A673 (cell line): ENCODE measurements at regions not wholly inside any gene's neighbourhood (a gene's known extent, or its start where the extent isn't known, plus 50 kb on each side); places are given as distances from the start of the nearest gene placed in this dataset.

Experiments
- BruUV-seq: library from RNA; stranded (reverse); fragments of 400-500 nt; replicated peaks from 2 replicates; lab custom pipeline; 2021; lab: Mats Ljungman, UMichigan
- CTCF ChIA-PET: fragments of 300-600 bp; sonication (Branson Sonifier 250); formaldehyde crosslinking; loops from one replicate; lab custom pipeline; 2022; ENCODE audit warnings: antibody characterized with exemption; lab: Charles Lee
- POLR2A ChIA-PET: fragments of 300-600 bp; sonication (Branson Sonifier 250); formaldehyde crosslinking; loops from one replicate; lab custom pipeline; 2022; ENCODE audit warnings: antibody characterized with exemption; ENCODE audit not compliant: low non-redundant PET; lab: Charles Lee
- DNase-seq: peaks from one replicate; pipeline ENCODE4 v3.0.0-alpha.2; 2015; ENCODE audit warnings: low spot score
- H3K27ac ChIP-seq: fragments of 200-600 bp; sonication (generic); 2 replicates; pipeline ENCODE4 v1.5.1; 2016; ENCODE audit warnings: mixed run types, low read depth, mild to moderate bottlenecking, mixed read lengths, antibody characterized with exemption, low read length; ENCODE audit not compliant: poor library complexity, severe bottlenecking
- H3K27me3 ChIP-seq: fragments of 200-600 bp; sonication (generic); replicated peaks from 2 replicates; pipeline ENCODE4 v1.6.1; 2017; ENCODE audit warnings: mixed run types, low read depth, mild to moderate bottlenecking, mixed read lengths, antibody characterized with exemption, low read length; ENCODE audit not compliant: insufficient read depth, poor library complexity
- H3K36me3 ChIP-seq: fragments of 200-600 bp; sonication (generic); 2 replicates; pipeline ENCODE4 v1.6.1; 2016; ENCODE audit warnings: mixed run types, mild to moderate bottlenecking, mixed read lengths, antibody characterized with exemption, low read length; ENCODE audit not compliant: insufficient read depth, poor library complexity, severe bottlenecking
- H3K4me1 ChIP-seq: fragments of 200-600 bp; sonication (generic); 2 replicates; pipeline ENCODE4 v1.6.1; 2017; ENCODE audit warnings: mixed run types, mild to moderate bottlenecking, mixed read lengths, antibody characterized with exemption, low read length; ENCODE audit not compliant: insufficient read depth, poor library complexity, severe bottlenecking
- H3K4me3 ChIP-seq: fragments of 200-600 bp; sonication (generic); 2 replicates; pipeline ENCODE4 v1.5.1; 2016; ENCODE audit warnings: low read depth, mixed run types, mild to moderate bottlenecking, mixed read lengths, low read length; ENCODE audit not compliant: poor library complexity, severe bottlenecking
- H3K9me3 ChIP-seq: fragments of 200-600 bp; sonication (generic); 2 replicates; pipeline ENCODE4 v1.6.1; 2016; ENCODE audit warnings: mixed run types, low read depth, mild to moderate bottlenecking, mixed read lengths, antibody characterized with exemption, low read length; ENCODE audit not compliant: poor library complexity, severe bottlenecking
- EZH2 ChIP-seq: fragments of 200-600 bp; sonication (generic); IDR thresholded peaks from 2 replicates; pipeline ENCODE4 v1.6.1; 2017; ENCODE audit warnings: borderline replicate concordance, low read depth, mild to moderate bottlenecking, mixed read lengths, antibody characterized with exemption, low read length; ENCODE audit not compliant: poor library complexity, severe bottlenecking
- intact Hi-C: fragments of 100-400 bp; cut with micrococcal nuclease; formaldehyde crosslinking; loops from one replicate; pipeline ENCODE4 v1.10.0; 2022; ENCODE audit not compliant: unreplicated experiment
- TF ChIP-seq, protein P1 (sequence below): fragments of 300-800, 200-600 bp; sonication (generic); conservative IDR thresholded peaks from 2 replicates; pipeline ENCODE4 v1.5.1; 2017; ENCODE audit warnings: low read depth, mild to moderate bottlenecking, antibody characterized with exemption, low read length, moderate library complexity, mixed read lengths

DNA sequence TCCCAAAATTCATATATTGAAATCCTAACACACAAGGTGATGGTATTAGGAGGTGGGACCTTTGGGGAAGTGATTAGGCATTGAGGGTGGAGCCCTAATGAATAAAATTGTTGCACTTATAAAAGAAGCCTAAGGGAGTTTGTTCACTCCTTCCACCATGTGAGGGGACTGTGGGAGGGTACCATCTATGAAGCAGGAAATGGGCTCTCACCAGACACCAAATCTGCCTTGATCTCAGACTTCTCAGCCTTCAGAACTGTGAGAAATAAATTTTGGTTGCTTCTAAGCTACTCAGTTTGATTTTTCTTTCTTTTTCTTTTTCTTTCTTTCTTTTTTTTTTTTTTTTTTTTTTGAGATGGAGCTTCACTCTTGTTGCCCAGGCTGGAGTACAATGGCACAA is 116.2 kb upstream of the GPC3 start:
- DNase-seq, result no peak
- Histone ChIP-seq H3K27me3 (no peaks in the 10 kb centered on the region), H3K9me3 (no peaks in the 10 kb centered on the region), H3K27ac (no peak overlapping the region), H3K4me1 (no peaks in the 10 kb centered on the region), H3K36me3 (no peaks in the 10 kb centered on the region), H3K4me3 (no peak overlapping the region)
- no TSS peak for BruUV-seq
- intact Hi-C loops, result no loop called here
- POLR2A ChIA-PET, result no interaction called here
- TF ChIP-seq, protein P1, sequence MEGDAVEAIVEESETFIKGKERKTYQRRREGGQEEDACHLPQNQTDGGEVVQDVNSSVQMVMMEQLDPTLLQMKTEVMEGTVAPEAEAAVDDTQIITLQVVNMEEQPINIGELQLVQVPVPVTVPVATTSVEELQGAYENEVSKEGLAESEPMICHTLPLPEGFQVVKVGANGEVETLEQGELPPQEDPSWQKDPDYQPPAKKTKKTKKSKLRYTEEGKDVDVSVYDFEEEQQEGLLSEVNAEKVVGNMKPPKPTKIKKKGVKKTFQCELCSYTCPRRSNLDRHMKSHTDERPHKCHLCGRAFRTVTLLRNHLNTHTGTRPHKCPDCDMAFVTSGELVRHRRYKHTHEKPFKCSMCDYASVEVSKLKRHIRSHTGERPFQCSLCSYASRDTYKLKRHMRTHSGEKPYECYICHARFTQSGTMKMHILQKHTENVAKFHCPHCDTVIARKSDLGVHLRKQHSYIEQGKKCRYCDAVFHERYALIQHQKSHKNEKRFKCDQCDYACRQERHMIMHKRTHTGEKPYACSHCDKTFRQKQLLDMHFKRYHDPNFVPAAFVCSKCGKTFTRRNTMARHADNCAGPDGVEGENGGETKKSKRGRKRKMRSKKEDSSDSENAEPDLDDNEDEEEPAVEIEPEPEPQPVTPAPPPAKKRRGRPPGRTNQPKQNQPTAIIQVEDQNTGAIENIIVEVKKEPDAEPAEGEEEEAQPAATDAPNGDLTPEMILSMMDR, result no peak
- TF ChIP-seq EZH2, result no peak
- CTCF ChIA-PET, result no interaction called here

DNA sequence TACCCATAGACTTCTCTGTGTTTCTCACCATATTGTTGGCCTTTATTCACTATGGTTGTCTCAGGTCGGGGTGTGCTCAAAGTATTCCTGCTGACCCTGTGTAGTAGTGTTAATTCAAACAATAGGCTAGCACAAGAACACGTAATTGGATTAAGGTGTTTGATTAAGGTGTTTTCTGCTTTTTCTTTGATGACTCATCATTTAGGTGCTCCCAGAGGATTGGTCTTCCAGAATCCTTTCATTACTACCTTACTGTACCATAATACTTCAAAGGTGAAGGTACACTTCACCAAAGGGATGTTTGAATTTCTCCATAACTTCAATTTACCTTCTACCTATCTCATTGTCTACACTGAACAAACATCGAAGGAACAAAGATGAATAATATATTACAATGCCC is 121.7 kb upstream of the CCDC160 start:
- CTCF ChIA-PET, result no interaction called here
- Histone ChIP-seq H3K27ac (no peak overlapping the region), H3K27me3 (no peaks in the 10 kb centered on the region), H3K9me3 (no peaks in the 10 kb centered on the region), H3K4me3 (no peak overlapping the region), H3K4me1 (no peaks in the 10 kb centered on the region), H3K36me3 (no peaks in the 10 kb centered on the region)
- DNase-seq, result no peak
- TF ChIP-seq, protein P1, result no peak
- no peak for TF ChIP-seq EZH2
- intact Hi-C loops, result no loop called here
- POLR2A ChIA-PET, result no interaction called here
- no TSS peak for BruUV-seq

DNA sequence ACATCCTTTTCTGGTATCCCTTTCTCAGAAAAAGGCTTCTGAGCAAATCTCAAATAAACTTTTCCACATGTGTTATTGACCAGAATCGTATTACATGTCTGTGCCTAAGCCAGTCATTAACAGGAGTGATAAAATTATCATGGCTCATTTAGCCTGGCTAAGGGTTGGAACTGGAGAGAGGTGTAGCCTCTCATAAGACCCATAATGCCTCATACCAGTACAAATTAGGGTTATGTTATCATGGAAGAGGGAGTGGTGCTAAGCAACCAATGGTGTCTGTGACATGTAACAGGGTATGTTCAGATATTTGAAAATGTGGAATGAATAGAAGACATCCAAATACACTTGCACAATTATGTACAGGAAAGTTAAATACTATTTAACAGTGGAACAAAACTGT is 99.6 kb upstream of the CCDC160 start:
- Histone ChIP-seq H3K27me3 (peaks cover 39% of the 10 kb centered on the region), H3K4me3 (no peak overlapping the region), H3K36me3 (no peaks in the 10 kb centered on the region), H3K27ac (no peak overlapping the region), H3K9me3 (no peaks in the 10 kb centered on the region), H3K4me1 (no peaks in the 10 kb centered on the region)
- POLR2A ChIA-PET, result no interaction called here
- no TSS peak for BruUV-seq
- intact Hi-C loops, result no loop called here
- CTCF ChIA-PET, result no interaction called here
- no peak for DNase-seq
- TF ChIP-seq, protein P1, result no peak
- TF ChIP-seq EZH2, result no peak
